HCT116 (cell line): ENCODE measurements at regions not wholly inside any gene's neighbourhood (a gene's known extent, or its start where the extent isn't known, plus 50 kb on each side); places are given as distances from the start of the nearest gene placed in this dataset.

Source experiments
- ATAC-seq: fragments of 200-7000 bp; cut with Tn5 transposase; 2 replicates; pipeline ENCODE4 v1.9.1; 2020; ENCODE audit warnings: mild to moderate bottlenecking, moderate library complexity
- BruUV-seq: library from RNA; stranded (reverse); fragments of 400-500 nt; replicated peaks from 2 replicates; lab custom pipeline; 2021; lab: Mats Ljungman, UMichigan
- CTCF ChIA-PET: fragments of 300-600 bp; sonication (Branson Sonifier 250); formaldehyde crosslinking; loops from one replicate; lab custom pipeline; 2021; ENCODE audit warnings: antibody characterized with exemption; lab: Charles Lee
- POLR2A ChIA-PET: fragments of 300-600, 350-600 bp; sonication (Branson Sonifier 250); formaldehyde crosslinking; loops from one replicate; lab custom pipeline; 2021; ENCODE audit warnings: antibody characterized with exemption; lab: Charles Lee
- RAD21 ChIA-PET, 2 experiments: fragments of 300-600 bp; sonication (Branson Sonifier 250); formaldehyde crosslinking; loops; one replicate each; lab custom pipeline; 2023; ENCODE audit warnings: low total read pairs in 2 of 2; ENCODE audit not compliant: uncharacterized antibody in 2 of 2, unreplicated experiment in 2 of 2, low non-redundant PET in 1 of 2; lab: Charles Lee
- DNase-seq: peaks from one replicate; pipeline ENCODE4 v3.0.0-alpha.2; 2010; ENCODE audit warnings: low read depth, low spot score
- H2AFZ ChIP-seq: fragments of 200-600 bp; shearing (Covaris generic), sonication (generic); 2 replicates; pipeline ENCODE4 v1.6.1; 2017; ENCODE audit warnings: low read depth, mixed run types, mixed read lengths, antibody characterized with exemption, low read length; ENCODE audit not compliant: poor library complexity, severe bottlenecking
- H3K27ac ChIP-seq: 2 replicates; pipeline ENCODE4 v1.5.1; 2012; ENCODE audit warnings: low read depth, low read length
- H3K27me3 ChIP-seq: fragments of 200-600 bp; sonication (generic); 2 replicates; pipeline ENCODE4 v1.6.1; 2016; ENCODE audit warnings: mixed run types, low read length, mixed read lengths; ENCODE audit not compliant: insufficient read depth
- H3K36me3 ChIP-seq, 2 experiments: fragments of 200-500 bp in 1 of 2; fragments of 200-600 bp in 1 of 2; sonication (Bioruptor generic) in 1 of 2; sonication (generic) in 1 of 2; 2 replicates each; pipeline versions ENCODE4 v1.5.1 to v1.6.1; 2014 to 2016; ENCODE audit warnings: low read length in 2 of 2, inconsistent platforms in 1 of 2, mixed read lengths in 1 of 2, mixed run types in 1 of 2; ENCODE audit not compliant: insufficient read depth in 2 of 2, control insufficient read depth in 1 of 2
- H3K4me1 ChIP-seq, 2 experiments: fragments of 200-600 bp in 1 of 2; sonication (generic) in 1 of 2; 2 replicates each; pipeline versions ENCODE4 v1.5.1 to v1.6.1; 2012 to 2017; ENCODE audit warnings: low read length in 2 of 2, inconsistent platforms in 1 of 2, mild to moderate bottlenecking in 1 of 2, mixed read lengths in 1 of 2, mixed run types in 1 of 2, moderate library complexity in 1 of 2; ENCODE audit not compliant: insufficient read depth in 2 of 2, control insufficient read depth in 1 of 2
- H3K4me2 ChIP-seq: fragments of 200-600 bp; sonication (generic); 2 replicates; pipeline ENCODE4 v1.6.1; 2017; ENCODE audit warnings: mixed run types, low read length, mixed read lengths
- H3K4me3 ChIP-seq, 2 experiments: fragments of 200-600 bp in 1 of 2; sonication (generic) in 1 of 2; replicated peaks in 1 of 2; 2 replicates each; pipeline ENCODE4 v1.5.1; 2011 to 2016; ENCODE audit warnings: low read length in 2 of 2, control low read depth in 1 of 2, low read depth in 1 of 2, mild to moderate bottlenecking in 1 of 2, mixed read lengths in 1 of 2, mixed run types in 1 of 2
- H3K79me2 ChIP-seq: fragments of 200-600 bp; sonication (generic); 2 replicates; pipeline ENCODE4 v1.6.1; 2017; ENCODE audit warnings: mild to moderate bottlenecking, mixed run types, low read length, moderate library complexity, mixed read lengths; ENCODE audit not compliant: insufficient read depth
- H3K9ac ChIP-seq: fragments of 200-600 bp; sonication (generic); 2 replicates; pipeline ENCODE4 v1.6.1; 2016; ENCODE audit warnings: low read length, mixed read lengths
- H3K9me2 ChIP-seq: fragments of 200-600 bp; sonication (generic), shearing (Covaris generic); 2 replicates; pipeline ENCODE4 v1.6.1; 2017; ENCODE audit warnings: mixed run types, mild to moderate bottlenecking, moderate library complexity; ENCODE audit not compliant: insufficient read depth
- H3K9me3 ChIP-seq, 2 experiments: fragments of 200-500 bp in 1 of 2; fragments of 200-600 bp in 1 of 2; sonication (Bioruptor generic) in 1 of 2; sonication (generic) in 1 of 2; 2 replicates each; pipeline ENCODE4 v1.6.1; 2014 to 2017; ENCODE audit warnings: low read length in 2 of 2, mixed read lengths in 2 of 2, inconsistent platforms in 1 of 2, low read depth in 1 of 2, mild to moderate bottlenecking in 1 of 2, mixed run types in 1 of 2, moderate library complexity in 1 of 2; ENCODE audit not compliant: control insufficient read depth in 1 of 2, insufficient read depth in 1 of 2
- H4K20me1 ChIP-seq: fragments of 200-600 bp; sonication (generic), shearing (Covaris generic); 2 replicates; pipeline ENCODE4 v1.6.1; 2017; ENCODE audit warnings: mixed run types, mild to moderate bottlenecking, moderate library complexity; ENCODE audit not compliant: insufficient read depth
- JUND ChIP-seq: IDR thresholded peaks from 2 replicates; pipeline ENCODE4 v1.6.1; 2012
- MAX ChIP-seq: IDR thresholded peaks from 2 replicates; pipeline ENCODE4 v1.6.1; 2012
- intact Hi-C: fragments of 100-400 bp; cut with micrococcal nuclease; formaldehyde crosslinking; loops from 2 replicates; pipeline ENCODE4 v1.10.0; 2022
- TF ChIP-seq, protein P1 (sequence below): IDR thresholded peaks from 2 replicates; pipeline ENCODE4 v1.6.1; 2011; ENCODE audit warnings: mild to moderate bottlenecking, low read length, moderate library complexity; ENCODE audit not compliant: insufficient replicate concordance; ENCODE audit errors: extremely low read depth
- TF ChIP-seq, protein P2 (sequence below): IDR thresholded peaks from 2 replicates; pipeline ENCODE4 v1.6.1; 2012; ENCODE audit warnings: low read depth

- ChIA-PET RAD21 (no interaction called here), POLR2A (no interaction called here), CTCF (no interaction called here)
- Histone ChIP-seq H3K9ac (no peak overlapping the region), H3K4me1 (no peaks in the 10 kb centered on the region)
- BruUV-seq: no TSS peak
- DNase-seq: no peak
- TF ChIP-seq, protein P1, sequence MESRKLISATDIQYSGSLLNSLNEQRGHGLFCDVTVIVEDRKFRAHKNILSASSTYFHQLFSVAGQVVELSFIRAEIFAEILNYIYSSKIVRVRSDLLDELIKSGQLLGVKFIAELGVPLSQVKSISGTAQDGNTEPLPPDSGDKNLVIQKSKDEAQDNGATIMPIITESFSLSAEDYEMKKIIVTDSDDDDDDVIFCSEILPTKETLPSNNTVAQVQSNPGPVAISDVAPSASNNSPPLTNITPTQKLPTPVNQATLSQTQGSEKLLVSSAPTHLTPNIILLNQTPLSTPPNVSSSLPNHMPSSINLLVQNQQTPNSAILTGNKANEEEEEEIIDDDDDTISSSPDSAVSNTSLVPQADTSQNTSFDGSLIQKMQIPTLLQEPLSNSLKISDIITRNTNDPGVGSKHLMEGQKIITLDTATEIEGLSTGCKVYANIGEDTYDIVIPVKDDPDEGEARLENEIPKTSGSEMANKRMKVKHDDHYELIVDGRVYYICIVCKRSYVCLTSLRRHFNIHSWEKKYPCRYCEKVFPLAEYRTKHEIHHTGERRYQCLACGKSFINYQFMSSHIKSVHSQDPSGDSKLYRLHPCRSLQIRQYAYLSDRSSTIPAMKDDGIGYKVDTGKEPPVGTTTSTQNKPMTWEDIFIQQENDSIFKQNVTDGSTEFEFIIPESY: no peak
- TF ChIP-seq, protein P2, sequence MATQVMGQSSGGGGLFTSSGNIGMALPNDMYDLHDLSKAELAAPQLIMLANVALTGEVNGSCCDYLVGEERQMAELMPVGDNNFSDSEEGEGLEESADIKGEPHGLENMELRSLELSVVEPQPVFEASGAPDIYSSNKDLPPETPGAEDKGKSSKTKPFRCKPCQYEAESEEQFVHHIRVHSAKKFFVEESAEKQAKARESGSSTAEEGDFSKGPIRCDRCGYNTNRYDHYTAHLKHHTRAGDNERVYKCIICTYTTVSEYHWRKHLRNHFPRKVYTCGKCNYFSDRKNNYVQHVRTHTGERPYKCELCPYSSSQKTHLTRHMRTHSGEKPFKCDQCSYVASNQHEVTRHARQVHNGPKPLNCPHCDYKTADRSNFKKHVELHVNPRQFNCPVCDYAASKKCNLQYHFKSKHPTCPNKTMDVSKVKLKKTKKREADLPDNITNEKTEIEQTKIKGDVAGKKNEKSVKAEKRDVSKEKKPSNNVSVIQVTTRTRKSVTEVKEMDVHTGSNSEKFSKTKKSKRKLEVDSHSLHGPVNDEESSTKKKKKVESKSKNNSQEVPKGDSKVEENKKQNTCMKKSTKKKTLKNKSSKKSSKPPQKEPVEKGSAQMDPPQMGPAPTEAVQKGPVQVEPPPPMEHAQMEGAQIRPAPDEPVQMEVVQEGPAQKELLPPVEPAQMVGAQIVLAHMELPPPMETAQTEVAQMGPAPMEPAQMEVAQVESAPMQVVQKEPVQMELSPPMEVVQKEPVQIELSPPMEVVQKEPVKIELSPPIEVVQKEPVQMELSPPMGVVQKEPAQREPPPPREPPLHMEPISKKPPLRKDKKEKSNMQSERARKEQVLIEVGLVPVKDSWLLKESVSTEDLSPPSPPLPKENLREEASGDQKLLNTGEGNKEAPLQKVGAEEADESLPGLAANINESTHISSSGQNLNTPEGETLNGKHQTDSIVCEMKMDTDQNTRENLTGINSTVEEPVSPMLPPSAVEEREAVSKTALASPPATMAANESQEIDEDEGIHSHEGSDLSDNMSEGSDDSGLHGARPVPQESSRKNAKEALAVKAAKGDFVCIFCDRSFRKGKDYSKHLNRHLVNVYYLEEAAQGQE: no peak
- TF ChIP-seq JUND (no peak), MAX (no peak)
- TF ChIP-seq, all 23 proteins: peak for 0
- ATAC-seq: no peak
- no peak overlapping the region for H3K27ac ChIP-seq
- H3K79me2 ChIP-seq: no peaks in the 10 kb centered on the region
- intact Hi-C loops: no loop called here
- no peak overlapping the region for H3K4me3 ChIP-seq
- no peaks in the 10 kb centered on the region for H3K36me3 ChIP-seq
- peaks cover 0 to 7% of the 10 kb centered on the region in 2 experiments; a peak in 2 of 4 replicates for H3K9me3 ChIP-seq
- no peaks in the 10 kb centered on the region for H3K27me3 ChIP-seq
- H3K9me2 ChIP-seq: no peaks in the 10 kb centered on the region
- no peak overlapping the region for H2AFZ ChIP-seq
- no peaks in the 10 kb centered on the region for H4K20me1 ChIP-seq
- no peak overlapping the region for H3K4me2 ChIP-seq
Observed at GRCh38 chr7:67947191-67947590, 950.6 kb downstream of the TYW1 start.
